ENCODE measurements at regions not wholly inside any gene's neighbourhood (a gene's known extent, or its start where the extent isn't known, plus 50 kb on each side); places are given as distances from the start of the nearest gene placed in this dataset.

DNA sequence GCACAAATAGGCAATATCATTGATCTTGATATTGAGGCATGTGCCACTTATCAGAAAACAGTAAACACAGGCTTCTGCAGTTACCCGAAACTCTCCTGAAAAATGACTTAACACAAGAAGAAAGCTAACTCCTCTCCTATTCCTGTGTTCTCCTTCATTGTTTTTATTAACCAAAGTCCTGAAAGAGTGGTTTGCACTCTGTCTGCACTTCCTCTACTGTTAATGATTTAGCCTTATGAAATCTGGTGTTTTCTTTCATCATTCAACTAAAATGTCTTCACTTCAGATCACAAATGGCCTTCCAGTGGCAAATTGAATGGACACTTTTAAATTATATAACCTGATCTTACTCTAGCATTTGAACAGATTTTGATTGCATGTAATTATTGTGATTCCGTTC lies 630.6 kb upstream of the PHF14 start:
- Histone ChIP-seq H3K27me3 (ENCODE audit: insufficient read depth, low read length) (no peaks in the 10 kb centered on the region), H3K4me3 (ENCODE audit: low read length) (no peak overlapping the region), H3K4me1 (ENCODE audit: insufficient read depth, low read length) (no peaks in the 10 kb centered on the region), H3K9me3 (ENCODE audit: low read length) (no peaks in the 10 kb centered on the region), H3K36me3 (ENCODE audit: insufficient read depth, low read length) (no peaks in the 10 kb centered on the region), H2AFZ (ENCODE audit: low read depth, low read length) (no peak overlapping the region)

DNA sequence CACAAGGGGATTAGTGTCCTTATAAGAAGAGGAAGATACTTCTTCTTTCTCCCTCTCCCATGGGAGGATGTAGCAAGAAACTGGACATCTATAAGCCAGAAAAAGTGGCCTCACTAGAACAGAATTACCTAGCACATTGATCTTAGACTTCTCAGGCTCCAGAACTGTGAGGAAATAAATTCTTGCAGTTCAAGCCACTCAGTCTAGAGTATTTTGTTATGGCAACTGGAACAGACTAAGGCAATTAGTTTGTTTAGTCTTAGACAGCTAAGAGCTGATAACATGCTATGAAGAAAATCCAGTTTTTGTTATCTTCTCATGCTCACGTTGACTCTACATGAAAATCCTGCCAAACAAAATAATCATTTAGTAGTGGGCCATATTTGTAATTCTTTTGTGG lies 627.6 kb upstream of the PHF14 start:
- Histone ChIP-seq H2AFZ (ENCODE audit: low read depth, low read length) (no peak overlapping the region), H3K4me3 (ENCODE audit: low read length) (no peak overlapping the region), H3K27me3 (ENCODE audit: insufficient read depth, low read length) (no peaks in the 10 kb centered on the region), H3K36me3 (ENCODE audit: insufficient read depth, low read length) (no peaks in the 10 kb centered on the region), H3K4me1 (ENCODE audit: insufficient read depth, low read length) (no peaks in the 10 kb centered on the region), H3K9me3 (ENCODE audit: low read length) (no peaks in the 10 kb centered on the region)

DNA sequence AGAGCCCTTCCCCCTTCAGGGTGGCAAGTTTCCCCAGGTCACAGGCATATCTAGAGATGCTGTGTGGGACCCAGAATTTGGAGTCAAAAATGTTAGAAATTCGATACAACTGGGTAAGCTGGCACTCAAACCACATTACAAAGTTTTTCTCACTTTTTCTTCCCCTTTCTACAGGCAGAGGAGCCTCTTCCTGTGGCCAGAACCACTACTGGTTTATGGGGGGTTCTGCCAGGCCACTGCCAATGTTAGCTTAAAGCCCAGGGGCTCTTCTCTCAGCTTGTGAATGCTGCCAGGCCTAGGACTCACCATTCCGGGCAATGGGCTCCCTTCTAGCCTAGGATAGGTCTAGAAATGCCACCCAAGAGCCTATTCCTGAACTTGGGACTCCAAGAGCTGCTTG lies 617.9 kb upstream of the PHF14 start:
- H3K9me3 ChIP-seq (ENCODE audit: low read length) = no peaks in the 10 kb centered on the region
- H2AFZ ChIP-seq (ENCODE audit: low read depth, low read length) = no peak overlapping the region
- no peak overlapping the region for H3K4me3 ChIP-seq (ENCODE audit: low read length)
- no peaks in the 10 kb centered on the region for H3K4me1 ChIP-seq (ENCODE audit: insufficient read depth, low read length)
- no peaks in the 10 kb centered on the region for H3K27me3 ChIP-seq (ENCODE audit: insufficient read depth, low read length)
- no peaks in the 10 kb centered on the region for H3K36me3 ChIP-seq (ENCODE audit: insufficient read depth, low read length)

DNA sequence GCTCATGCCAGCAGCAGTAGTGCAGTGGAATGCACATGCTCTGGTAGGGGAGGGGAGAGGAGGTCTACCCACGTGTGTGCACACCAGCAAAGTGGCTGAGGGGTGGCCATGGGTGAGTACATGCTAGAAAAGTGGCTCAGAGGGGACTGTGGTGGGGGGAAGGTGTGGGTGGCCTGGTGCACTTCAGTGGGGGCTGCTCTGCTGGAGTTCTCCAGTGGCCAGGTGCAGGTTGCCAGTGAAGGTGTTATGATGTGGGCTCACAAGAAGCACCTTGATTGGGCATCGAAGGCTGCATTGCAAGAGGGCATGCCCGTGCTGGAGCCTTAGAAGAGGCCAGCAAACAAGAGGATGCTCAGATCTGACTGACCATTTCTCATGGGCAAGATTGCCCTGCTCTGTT lies 613.6 kb upstream of the PHF14 start:
- Histone ChIP-seq H3K4me1 (ENCODE audit: insufficient read depth, low read length) (no peaks in the 10 kb centered on the region), H3K27me3 (ENCODE audit: insufficient read depth, low read length) (no peaks in the 10 kb centered on the region), H3K36me3 (ENCODE audit: insufficient read depth, low read length) (no peaks in the 10 kb centered on the region), H3K9me3 (ENCODE audit: low read length) (no peaks in the 10 kb centered on the region), H3K4me3 (ENCODE audit: low read length) (no peak overlapping the region), H2AFZ (ENCODE audit: low read depth, low read length) (no peak overlapping the region)

DNA sequence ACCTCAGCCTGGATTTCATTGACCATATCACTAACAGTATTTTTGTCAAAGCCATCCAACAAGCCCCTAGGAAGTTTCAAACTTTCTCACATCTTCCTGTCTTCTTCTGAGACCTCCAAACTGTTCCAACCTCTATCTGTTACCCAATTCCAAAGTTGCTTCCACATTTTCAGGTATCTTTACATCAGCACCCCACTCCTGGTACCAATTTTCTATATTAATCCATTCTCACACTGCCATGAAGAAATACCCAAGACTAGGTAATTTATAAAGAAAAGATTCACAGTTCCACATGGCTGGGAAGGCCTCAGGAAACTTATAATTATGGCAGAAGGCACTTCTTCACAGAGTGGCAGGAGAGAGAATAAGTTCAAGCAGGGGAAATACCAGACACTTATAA lies 571.9 kb upstream of the PHF14 start:
- no peaks in the 10 kb centered on the region for H3K36me3 ChIP-seq (ENCODE audit: insufficient read depth, low read length)
- no peaks in the 10 kb centered on the region for H3K27me3 ChIP-seq (ENCODE audit: insufficient read depth, low read length)
- no peak overlapping the region for H2AFZ ChIP-seq (ENCODE audit: low read depth, low read length)
- no peaks in the 10 kb centered on the region for H3K9me3 ChIP-seq (ENCODE audit: low read length)
- H3K4me1 ChIP-seq (ENCODE audit: insufficient read depth, low read length) = no peaks in the 10 kb centered on the region
- no peak overlapping the region for H3K4me3 ChIP-seq (ENCODE audit: low read length)

DNA sequence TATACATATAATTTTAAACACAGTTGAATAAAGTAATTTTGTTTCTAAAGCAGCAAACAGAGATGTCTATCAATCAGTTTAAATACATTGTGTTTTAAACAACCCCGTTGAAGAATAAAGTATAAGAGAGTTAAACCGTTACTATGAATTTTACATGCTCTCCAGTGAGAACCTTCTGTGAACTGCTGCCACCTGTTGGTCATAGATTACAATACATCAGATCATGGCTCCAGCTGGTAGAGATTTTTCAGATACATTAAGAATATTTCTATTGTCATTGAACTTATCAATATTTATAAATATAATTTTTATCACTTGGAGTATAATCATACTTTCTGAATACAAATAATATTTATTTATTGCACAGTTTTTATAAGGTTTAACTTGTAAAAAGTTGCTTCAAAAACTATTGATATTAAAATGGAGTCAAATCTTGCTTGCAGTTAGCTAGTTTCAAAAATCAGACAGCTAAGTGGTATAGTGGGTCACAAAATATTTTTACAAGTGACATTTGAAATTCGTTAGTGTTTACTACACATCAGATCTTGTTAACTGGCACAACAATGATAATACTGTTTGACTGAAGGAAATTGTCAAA lies 561.2 kb upstream of the PHF14 start:
- no peaks in the 10 kb centered on the region for H3K27me3 ChIP-seq (ENCODE audit: insufficient read depth, low read length)
- H3K9me3 ChIP-seq (ENCODE audit: low read length) = no peaks in the 10 kb centered on the region
- no peak overlapping the region for H3K4me3 ChIP-seq (ENCODE audit: low read length)
- H3K4me1 ChIP-seq (ENCODE audit: insufficient read depth, low read length) = no peaks in the 10 kb centered on the region
- no peak overlapping the region for H2AFZ ChIP-seq (ENCODE audit: low read depth, low read length)
- no peaks in the 10 kb centered on the region for H3K36me3 ChIP-seq (ENCODE audit: insufficient read depth, low read length)

DNA sequence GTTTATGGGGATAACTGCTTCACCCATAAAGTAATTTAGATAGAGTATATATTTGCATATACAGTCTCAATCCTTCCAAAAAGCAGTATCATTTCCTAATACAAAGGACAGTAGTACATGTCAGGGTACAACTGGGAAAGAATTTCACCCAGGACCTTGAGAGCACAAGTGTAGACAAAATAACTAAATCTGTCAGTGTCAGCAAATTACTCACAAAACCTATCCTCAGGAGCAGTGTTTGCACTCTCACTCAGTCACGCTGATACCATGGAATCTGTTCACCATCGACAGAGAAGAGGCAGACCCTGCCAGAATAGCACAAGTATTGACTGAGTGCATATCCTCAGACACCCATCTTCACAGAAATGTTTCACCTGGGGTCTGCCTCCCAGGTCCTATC lies 554.7 kb upstream of the PHF14 start:
- no peaks in the 10 kb centered on the region for H3K4me1 ChIP-seq (ENCODE audit: insufficient read depth, low read length)
- no peaks in the 10 kb centered on the region for H3K36me3 ChIP-seq (ENCODE audit: insufficient read depth, low read length)
- no peaks in the 10 kb centered on the region for H3K27me3 ChIP-seq (ENCODE audit: insufficient read depth, low read length)
- no peak overlapping the region for H2AFZ ChIP-seq (ENCODE audit: low read depth, low read length)
- no peaks in the 10 kb centered on the region for H3K9me3 ChIP-seq (ENCODE audit: low read length)
- no peak overlapping the region for H3K4me3 ChIP-seq (ENCODE audit: low read length)

DNA sequence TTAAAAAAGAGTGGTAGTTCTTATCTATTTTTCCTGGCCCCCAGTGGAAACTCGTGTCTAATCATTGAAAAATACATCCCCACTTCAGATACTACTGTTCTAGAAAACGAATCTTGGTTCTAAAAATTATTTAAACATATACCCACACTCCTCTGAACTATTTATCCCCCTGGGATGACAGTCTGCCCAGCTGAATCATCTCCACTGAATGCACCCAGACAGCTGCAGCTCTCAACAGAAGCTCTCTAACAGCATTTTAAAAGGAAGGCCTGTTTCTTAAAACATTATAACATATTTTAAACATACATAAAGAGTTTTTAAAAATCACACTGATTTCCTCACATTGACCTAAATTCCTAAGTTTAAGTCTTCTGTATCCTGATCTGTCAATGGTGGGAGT lies 544.6 kb upstream of the PHF14 start:
- Histone ChIP-seq H3K4me3 (ENCODE audit: low read length) (no peak overlapping the region), H3K27me3 (ENCODE audit: insufficient read depth, low read length) (no peaks in the 10 kb centered on the region), H2AFZ (ENCODE audit: low read depth, low read length) (peak overlapping the region; percentile 26), H3K36me3 (ENCODE audit: insufficient read depth, low read length) (no peaks in the 10 kb centered on the region), H3K9me3 (ENCODE audit: low read length) (no peaks in the 10 kb centered on the region), H3K4me1 (ENCODE audit: insufficient read depth, low read length) (peaks cover 8% of the 10 kb centered on the region)

DNA sequence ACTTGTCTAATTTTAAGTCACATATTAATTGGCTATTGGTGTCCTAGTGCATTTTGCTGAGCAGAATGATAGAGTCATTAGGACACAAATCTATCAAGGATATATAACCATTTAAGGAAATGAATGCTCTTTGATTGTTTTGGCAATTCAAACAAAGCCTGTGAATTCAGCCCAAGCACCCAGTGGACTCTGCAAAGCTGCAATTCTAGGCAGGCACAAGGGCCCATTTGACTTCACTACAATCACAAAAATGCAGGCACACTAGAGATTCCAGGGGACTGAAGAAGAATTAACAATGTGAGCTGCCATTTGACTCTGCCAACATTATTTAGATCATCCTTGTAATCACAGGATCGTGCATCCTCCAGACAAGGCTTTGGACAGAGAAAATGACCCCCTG lies 544.2 kb upstream of the PHF14 start:
- H3K36me3 ChIP-seq (ENCODE audit: insufficient read depth, low read length) = no peaks in the 10 kb centered on the region
- no peak overlapping the region for H3K4me3 ChIP-seq (ENCODE audit: low read length)
- no peaks in the 10 kb centered on the region for H3K9me3 ChIP-seq (ENCODE audit: low read length)
- H3K4me1 ChIP-seq (ENCODE audit: insufficient read depth, low read length) = peaks cover 8% of the 10 kb centered on the region
- H2AFZ ChIP-seq (ENCODE audit: low read depth, low read length) = peak overlapping the region; percentile 26
- no peaks in the 10 kb centered on the region for H3K27me3 ChIP-seq (ENCODE audit: insufficient read depth, low read length)

DNA sequence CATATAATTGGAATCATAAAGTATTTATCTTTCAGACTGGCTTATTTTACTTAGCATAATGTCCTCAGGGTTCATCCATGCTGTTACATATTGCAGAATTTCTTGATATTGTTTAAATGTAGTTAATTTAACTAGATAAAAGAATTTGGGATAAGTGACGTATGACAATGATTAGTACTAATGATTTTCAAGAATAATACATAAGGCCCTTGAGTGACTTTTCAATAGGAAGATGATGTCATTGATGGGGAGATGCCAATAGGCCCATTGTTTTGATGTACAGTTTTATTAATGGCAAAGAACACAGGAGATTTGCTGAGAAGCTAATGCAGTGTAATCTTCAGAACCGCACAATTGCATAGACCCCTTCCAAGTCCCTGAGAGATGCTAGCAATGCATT lies 537.4 kb upstream of the PHF14 start:
- H2AFZ ChIP-seq (ENCODE audit: low read depth, low read length) = no peak overlapping the region
- no peak overlapping the region for H3K4me3 ChIP-seq (ENCODE audit: low read length)
- H3K9me3 ChIP-seq (ENCODE audit: low read length) = no peaks in the 10 kb centered on the region
- H3K27me3 ChIP-seq (ENCODE audit: insufficient read depth, low read length) = no peaks in the 10 kb centered on the region
- no peaks in the 10 kb centered on the region for H3K36me3 ChIP-seq (ENCODE audit: insufficient read depth, low read length)
- H3K4me1 ChIP-seq (ENCODE audit: insufficient read depth, low read length) = no peaks in the 10 kb centered on the region

DNA sequence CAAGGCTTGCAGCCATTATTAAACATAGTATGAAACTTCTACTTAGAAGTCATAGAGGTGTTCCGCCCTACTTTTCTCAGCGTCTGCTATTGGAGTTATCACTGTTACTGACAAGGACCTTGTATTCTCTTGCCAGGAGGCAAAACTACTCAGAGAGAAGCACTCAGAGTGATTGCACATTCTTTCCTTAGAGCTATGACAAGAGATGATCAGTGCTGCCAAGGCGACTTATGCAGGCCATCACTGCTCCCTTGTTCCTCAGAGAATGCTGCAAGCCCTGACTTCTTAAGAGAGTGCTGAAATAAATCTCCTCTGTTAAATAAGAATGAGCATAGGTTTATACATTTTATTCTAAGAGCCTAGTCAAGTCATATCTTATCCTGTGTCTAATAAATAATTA lies 534.6 kb upstream of the PHF14 start:
- no peaks in the 10 kb centered on the region for H3K27me3 ChIP-seq (ENCODE audit: insufficient read depth, low read length)
- no peaks in the 10 kb centered on the region for H3K9me3 ChIP-seq (ENCODE audit: low read length)
- H3K36me3 ChIP-seq (ENCODE audit: insufficient read depth, low read length) = no peaks in the 10 kb centered on the region
- no peak overlapping the region for H2AFZ ChIP-seq (ENCODE audit: low read depth, low read length)
- H3K4me1 ChIP-seq (ENCODE audit: insufficient read depth, low read length) = no peaks in the 10 kb centered on the region
- no peak overlapping the region for H3K4me3 ChIP-seq (ENCODE audit: low read length)

DNA sequence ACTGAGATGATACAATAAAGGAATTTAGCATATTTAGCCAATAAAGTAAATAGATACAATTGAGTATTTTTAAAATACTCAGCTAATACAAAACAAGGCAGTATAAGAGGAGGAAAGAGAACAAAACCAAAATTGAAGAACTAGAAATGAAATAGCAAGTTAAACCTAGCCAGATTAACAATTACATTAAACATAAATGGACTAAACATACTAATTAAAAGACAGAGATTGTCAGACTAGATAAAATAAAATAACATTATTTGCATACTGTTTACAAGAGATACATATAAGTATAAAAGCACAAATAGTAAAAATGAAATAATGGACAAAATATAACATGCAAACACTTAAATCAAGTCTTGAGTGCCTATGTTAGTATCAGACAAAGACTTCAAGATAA lies 517.7 kb upstream of the PHF14 start:
- Histone ChIP-seq H3K27me3 (ENCODE audit: insufficient read depth, low read length) (no peaks in the 10 kb centered on the region), H3K9me3 (ENCODE audit: low read length) (no peaks in the 10 kb centered on the region), H2AFZ (ENCODE audit: low read depth, low read length) (no peak overlapping the region), H3K4me3 (ENCODE audit: low read length) (no peak overlapping the region), H3K36me3 (ENCODE audit: insufficient read depth, low read length) (no peaks in the 10 kb centered on the region), H3K4me1 (ENCODE audit: insufficient read depth, low read length) (no peaks in the 10 kb centered on the region)

DNA sequence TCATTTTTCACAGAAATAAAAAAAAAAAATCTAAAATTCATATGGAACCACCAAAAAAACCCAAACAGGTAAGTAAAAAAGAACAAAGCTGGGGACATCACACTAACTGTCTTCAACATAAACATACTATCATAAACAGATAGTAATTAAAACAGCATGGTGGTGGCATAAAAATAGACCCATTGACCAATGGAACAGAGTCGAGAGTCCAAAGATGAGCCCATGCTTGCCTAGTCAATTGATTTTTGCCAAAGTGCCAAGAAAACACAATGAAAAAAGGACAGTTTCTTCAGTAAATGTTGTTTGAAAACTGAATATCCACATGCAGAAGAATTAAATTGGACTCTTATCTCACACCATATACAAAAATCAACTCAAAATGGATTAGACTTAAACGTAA lies 513.2 kb upstream of the PHF14 start:
- Histone ChIP-seq H3K9me3 (ENCODE audit: low read length) (no peaks in the 10 kb centered on the region), H3K4me1 (ENCODE audit: insufficient read depth, low read length) (no peaks in the 10 kb centered on the region), H3K27me3 (ENCODE audit: insufficient read depth, low read length) (no peaks in the 10 kb centered on the region), H3K36me3 (ENCODE audit: insufficient read depth, low read length) (no peaks in the 10 kb centered on the region), H3K4me3 (ENCODE audit: low read length) (no peak overlapping the region), H2AFZ (ENCODE audit: low read depth, low read length) (no peak overlapping the region)

DNA sequence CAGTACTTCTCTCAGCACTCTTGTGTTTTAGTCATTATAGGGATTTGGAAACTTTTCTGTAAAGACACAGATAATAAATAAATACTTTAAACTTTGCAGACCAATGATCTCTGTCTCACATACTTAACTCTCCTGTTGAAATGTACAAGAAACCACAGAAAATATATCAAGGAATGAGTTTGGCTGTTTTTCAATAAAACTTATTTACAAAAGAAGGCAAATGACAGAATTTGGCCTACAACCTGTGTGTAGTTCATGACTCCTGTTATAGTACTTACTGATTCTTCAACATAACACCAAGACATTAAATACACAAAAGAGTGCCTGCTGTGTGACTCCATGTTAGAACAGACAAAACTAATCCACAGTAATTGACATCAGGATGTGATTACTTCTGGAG lies 510.0 kb upstream of the PHF14 start:
- Histone ChIP-seq H3K36me3 (ENCODE audit: insufficient read depth, low read length) (no peaks in the 10 kb centered on the region), H3K9me3 (ENCODE audit: low read length) (no peaks in the 10 kb centered on the region), H2AFZ (ENCODE audit: low read depth, low read length) (no peak overlapping the region), H3K27me3 (ENCODE audit: insufficient read depth, low read length) (no peaks in the 10 kb centered on the region), H3K4me1 (ENCODE audit: insufficient read depth, low read length) (no peaks in the 10 kb centered on the region), H3K4me3 (ENCODE audit: low read length) (no peak overlapping the region)

All from neuron (in vitro differentiated cells).